ENCODE measurements at regions not wholly inside any gene's neighbourhood (a gene's known extent, or its start where the extent isn't known, plus 50 kb on each side); places are given as distances from the start of the nearest gene placed in this dataset.

GRCh38 chr16:89027281-89027680 is 50.3 kb upstream of the CBFA2T3 start:
- Histone ChIP-seq H3K27me3 (peaks cover 4% of the 10 kb centered on the region), H3K27ac (no peak overlapping the region), H3K4me3 (ENCODE audit: low read depth in 1 of 2, low read length in 1 of 2) (no peak overlapping the region), H3K36me3 (no peaks in the 10 kb centered on the region), H3K4me1 (ENCODE audit: control insufficient read depth in 1 of 2, insufficient read depth in 1 of 2, low read depth in 1 of 2, low read length in 1 of 2) (peaks cover 9 to 12% of the 10 kb centered on the region in 2 experiments), H3K9me3 (no peaks in the 10 kb centered on the region)
- TF ChIP-seq CTCF (IDR thresholded peaks at IDR 0.05), result no peak

GRCh38 chr16:89031715-89032659 is 55.0 kb upstream of the CBFA2T3 start:
- Histone ChIP-seq H3K36me3 (no peaks in the 10 kb centered on the region), H3K27me3 (peaks cover 13% of the 10 kb centered on the region), H3K4me1 (ENCODE audit: control insufficient read depth in 1 of 2, insufficient read depth in 1 of 2, low read depth in 1 of 2, low read length in 1 of 2) (peaks cover 17 to 23% of the 10 kb centered on the region in 2 experiments), H3K27ac (peak overlapping the region; percentile 61), H3K4me3 (ENCODE audit: low read depth in 1 of 2, low read length in 1 of 2) (peak overlapping the region; percentile 8 to 30), H3K9me3 (no peaks in the 10 kb centered on the region)
- no peak for TF ChIP-seq CTCF (IDR thresholded peaks at IDR 0.05)

- Histone ChIP-seq H3K27ac (no peak overlapping the region), H3K4me3 (ENCODE audit: low read depth in 1 of 2, low read length in 1 of 2) (no peak overlapping the region), H3K4me1 (ENCODE audit: control insufficient read depth in 1 of 2, insufficient read depth in 1 of 2, low read depth in 1 of 2, low read length in 1 of 2) (peaks cover 17 to 23% of the 10 kb centered on the region in 2 experiments), H3K27me3 (peaks cover 23% of the 10 kb centered on the region), H3K36me3 (no peaks in the 10 kb centered on the region), H3K9me3 (no peaks in the 10 kb centered on the region)
- TF ChIP-seq CTCF (IDR thresholded peaks at IDR 0.05), result no peak
Measured at GRCh38 chr16:89033304-89033703, 56.3 kb upstream of the CBFA2T3 start.

- no peak overlapping the region for H3K4me3 ChIP-seq (ENCODE audit: low read depth in 1 of 2, low read length in 1 of 2)
- no peak for TF ChIP-seq CTCF (IDR thresholded peaks at IDR 0.05)
- peaks cover 27% of the 10 kb centered on the region for H3K27me3 ChIP-seq
- H3K4me1 ChIP-seq (ENCODE audit: control insufficient read depth in 1 of 2, insufficient read depth in 1 of 2, low read depth in 1 of 2, low read length in 1 of 2), result peaks cover 17 to 23% of the 10 kb centered on the region in 2 experiments
- H3K36me3 ChIP-seq, result no peaks in the 10 kb centered on the region
- H3K9me3 ChIP-seq, result no peaks in the 10 kb centered on the region
- H3K27ac ChIP-seq, result no peak overlapping the region
Measured at GRCh38 chr16:89033796-89034572, 57.0 kb upstream of the CBFA2T3 start.

GRCh38 chr16:89034573-89034961 is 57.6 kb upstream of the CBFA2T3 start:
- Histone ChIP-seq H3K4me1 (ENCODE audit: control insufficient read depth in 1 of 2, insufficient read depth in 1 of 2, low read depth in 1 of 2, low read length in 1 of 2) (peaks cover 17 to 23% of the 10 kb centered on the region in 2 experiments), H3K9me3 (no peaks in the 10 kb centered on the region), H3K27me3 (peaks cover 27% of the 10 kb centered on the region), H3K27ac (no peak overlapping the region), H3K4me3 (ENCODE audit: low read depth in 1 of 2, low read length in 1 of 2) (no peak overlapping the region), H3K36me3 (no peaks in the 10 kb centered on the region)
- no peak for TF ChIP-seq CTCF (IDR thresholded peaks at IDR 0.05)

All from neutrophil (primary cell).